Colonic mucosa (tissue), 4 donors: ENCODE measurements at regions not wholly inside any gene's neighbourhood (a gene's known extent, or its start where the extent isn't known, plus 50 kb on each side); places are given as distances from the start of the nearest gene placed in this dataset.

ENCODE experiments used
- DNase-seq: peaks from one replicate; pipeline ENCODE4 v3.0.0-alpha.2; 2020
- H3K27ac ChIP-seq: fragments of 200-600 bp; one replicate; pipeline ENCODE4 v1.8.0; 2021
- H3K27me3 ChIP-seq: fragments of 200-600 bp; one replicate; pipeline ENCODE4 v1.8.0; 2021
- H3K36me3 ChIP-seq: fragments of 200-600 bp; one replicate; pipeline ENCODE4 v1.8.0; 2021
- H3K4me1 ChIP-seq: fragments of 200-600 bp; one replicate; pipeline ENCODE4 v1.8.0; 2021; ENCODE audit warnings: mild to moderate bottlenecking
- H3K4me3 ChIP-seq: fragments of 200-600 bp; one replicate; pipeline ENCODE4 v1.8.0; 2021
- H3K9ac ChIP-seq, 2 donors: one replicate each; pipeline ENCODE4 v1.7.0; 2013; ENCODE audit warnings: control low read depth in 2 of 2, low read depth in 2 of 2, low read length in 2 of 2
- H3K9me3 ChIP-seq: fragments of 200-600 bp; one replicate; pipeline ENCODE4 v1.8.0; 2021
- intact Hi-C: fragments of 100-400 bp; cut with DNase I; formaldehyde crosslinking; loops from one replicate; pipeline ENCODE4 v1.14.1; 2022
- TF ChIP-seq, protein P1 (sequence below): fragments of 200-600 bp; IDR thresholded peaks from one replicate; pipeline ENCODE4 v1.8.0; 2022; ENCODE audit warnings: antibody characterized with exemption, mild to moderate bottlenecking
- donor health status: healthy.
- donor health status: DM: no; HTN: no; CAD: no.
- donor health status: DM: no; HTN: no; CAD: no.

GRCh38 chr4:138634915-138635314 lies 380.7 kb upstream of the NOCT start:
- intact Hi-C loops, result no loop called here
- TF ChIP-seq, protein P1, sequence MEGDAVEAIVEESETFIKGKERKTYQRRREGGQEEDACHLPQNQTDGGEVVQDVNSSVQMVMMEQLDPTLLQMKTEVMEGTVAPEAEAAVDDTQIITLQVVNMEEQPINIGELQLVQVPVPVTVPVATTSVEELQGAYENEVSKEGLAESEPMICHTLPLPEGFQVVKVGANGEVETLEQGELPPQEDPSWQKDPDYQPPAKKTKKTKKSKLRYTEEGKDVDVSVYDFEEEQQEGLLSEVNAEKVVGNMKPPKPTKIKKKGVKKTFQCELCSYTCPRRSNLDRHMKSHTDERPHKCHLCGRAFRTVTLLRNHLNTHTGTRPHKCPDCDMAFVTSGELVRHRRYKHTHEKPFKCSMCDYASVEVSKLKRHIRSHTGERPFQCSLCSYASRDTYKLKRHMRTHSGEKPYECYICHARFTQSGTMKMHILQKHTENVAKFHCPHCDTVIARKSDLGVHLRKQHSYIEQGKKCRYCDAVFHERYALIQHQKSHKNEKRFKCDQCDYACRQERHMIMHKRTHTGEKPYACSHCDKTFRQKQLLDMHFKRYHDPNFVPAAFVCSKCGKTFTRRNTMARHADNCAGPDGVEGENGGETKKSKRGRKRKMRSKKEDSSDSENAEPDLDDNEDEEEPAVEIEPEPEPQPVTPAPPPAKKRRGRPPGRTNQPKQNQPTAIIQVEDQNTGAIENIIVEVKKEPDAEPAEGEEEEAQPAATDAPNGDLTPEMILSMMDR, result no peak

DNA sequence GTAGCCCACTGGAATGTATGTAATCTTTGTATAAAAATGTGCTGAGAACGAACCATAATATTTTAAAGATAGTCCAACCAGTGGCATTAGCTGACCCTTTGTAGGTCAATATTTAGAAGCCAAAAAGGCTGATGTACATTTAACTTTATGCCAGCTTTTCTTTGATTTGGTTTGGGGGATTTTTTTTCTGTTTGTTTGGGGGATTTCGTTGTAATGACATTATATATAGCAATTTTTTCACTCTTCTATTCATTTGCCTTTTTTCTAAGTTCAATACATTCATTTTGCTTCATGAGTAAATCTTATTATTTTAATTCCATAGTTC lies 382.0 kb upstream of the NOCT start:
- intact Hi-C loops, result no loop called here
- Histone ChIP-seq H3K4me1 (no peaks in the 10 kb centered on the region), H3K9ac (no peak overlapping the region), H3K4me3 (no peak overlapping the region), H3K9me3 (no peaks in the 10 kb centered on the region), H3K27me3 (no peaks in the 10 kb centered on the region), H3K27ac (no peak overlapping the region), H3K36me3 (no peaks in the 10 kb centered on the region)
- no peak for DNase-seq
- TF ChIP-seq, protein P1, result no peak

More at GRCh38 chr4:138634915-138635314, 380.7 kb upstream of the NOCT start:
- DNase-seq, result no peak
- Histone ChIP-seq H3K9ac (no peak overlapping the region), H3K4me3 (no peak overlapping the region), H3K4me1 (no peaks in the 10 kb centered on the region), H3K27ac (no peak overlapping the region), H3K36me3 (no peaks in the 10 kb centered on the region), H3K27me3 (no peaks in the 10 kb centered on the region), H3K9me3 (no peaks in the 10 kb centered on the region)

DNA sequence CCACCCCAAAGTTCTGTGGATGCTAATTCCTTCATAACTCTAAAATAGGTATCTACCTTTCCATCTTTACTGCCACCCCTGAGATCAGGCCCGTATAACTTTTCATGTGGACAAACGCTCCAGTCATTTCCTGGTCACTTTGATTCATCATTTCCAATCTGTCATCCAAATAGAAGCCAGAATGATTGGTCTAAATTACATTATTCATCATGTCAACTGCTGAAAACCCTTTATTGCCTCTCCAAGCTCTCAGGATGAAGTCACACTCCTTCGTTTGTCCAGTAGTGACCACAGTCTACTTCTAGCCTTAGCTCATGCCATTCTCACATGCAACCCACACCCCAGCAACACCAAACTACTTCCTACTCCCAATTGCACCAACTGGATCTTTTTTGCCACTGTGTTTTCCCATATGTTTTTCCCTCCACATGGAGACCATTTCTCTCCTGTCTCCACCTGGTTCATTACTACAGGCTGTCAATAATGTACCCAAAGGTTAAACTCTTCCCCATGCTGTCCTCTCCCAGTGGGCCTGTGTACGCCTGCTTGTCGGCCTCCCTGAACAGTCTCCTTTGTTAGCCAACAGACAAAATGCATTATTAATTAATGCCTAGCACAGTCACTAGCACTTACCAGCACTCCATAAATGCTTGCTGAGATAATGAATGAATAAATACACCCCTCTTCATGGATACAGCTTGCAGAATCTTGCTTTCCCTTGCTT lies 382.6 kb upstream of the NOCT start:
- intact Hi-C loops, result no loop called here
- TF ChIP-seq, protein P1, result no peak
- Histone ChIP-seq H3K36me3 (no peaks in the 10 kb centered on the region), H3K27me3 (no peaks in the 10 kb centered on the region), H3K9ac (no peak overlapping the region), H3K4me3 (no peak overlapping the region), H3K27ac (no peak overlapping the region), H3K9me3 (no peaks in the 10 kb centered on the region), H3K4me1 (no peaks in the 10 kb centered on the region)
- no peak for DNase-seq

DNA sequence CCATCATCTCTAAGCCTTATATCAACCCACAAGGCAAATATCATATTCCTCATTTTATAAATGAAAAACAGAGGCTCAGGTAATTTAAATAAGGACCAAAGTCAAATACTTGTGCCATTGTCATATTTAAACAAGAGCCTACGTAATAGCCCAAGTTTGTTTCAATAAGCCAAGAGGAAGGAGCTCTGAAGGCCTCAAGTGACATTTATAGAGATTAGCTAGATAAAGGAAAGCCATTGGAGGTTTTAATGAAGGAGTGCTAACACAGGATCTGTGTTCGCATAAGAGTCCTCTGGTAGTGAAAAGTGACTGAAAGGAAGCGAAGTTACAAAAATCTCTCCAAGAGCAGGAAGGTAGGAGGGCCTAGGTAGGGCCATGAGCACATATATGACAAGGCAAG lies 384.9 kb upstream of the NOCT start:
- no peak overlapping the region for H3K9ac ChIP-seq
- no peaks in the 10 kb centered on the region for H3K27me3 ChIP-seq
- no peaks in the 10 kb centered on the region for H3K9me3 ChIP-seq
- H3K4me1 ChIP-seq, result no peaks in the 10 kb centered on the region
- intact Hi-C loops, result no loop called here
- H3K4me3 ChIP-seq, result no peak overlapping the region
- no peak overlapping the region for H3K27ac ChIP-seq
- TF ChIP-seq, protein P1, result no peak
- DNase-seq, result no peak
- H3K36me3 ChIP-seq, result no peaks in the 10 kb centered on the region

DNA sequence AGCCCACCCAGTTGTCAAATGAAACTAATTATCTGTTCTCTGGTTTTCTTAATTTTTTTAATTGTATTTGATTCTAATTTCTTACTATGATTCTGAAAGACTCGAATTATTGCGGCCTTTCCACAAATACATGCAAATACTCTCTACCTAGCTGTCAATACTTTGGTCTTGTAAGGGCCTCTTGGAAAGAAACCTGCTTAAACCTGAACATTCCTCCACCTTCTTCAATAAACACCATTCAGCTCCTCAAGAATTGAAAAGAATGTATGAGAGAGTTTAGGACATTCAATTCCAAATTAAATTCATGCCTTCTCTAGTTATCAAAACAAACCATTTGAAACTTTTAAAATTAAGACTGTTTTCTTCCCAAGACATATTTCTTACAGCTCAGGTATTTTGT lies 385.9 kb upstream of the NOCT start:
- H3K36me3 ChIP-seq, result no peaks in the 10 kb centered on the region
- no peaks in the 10 kb centered on the region for H3K27me3 ChIP-seq
- H3K9me3 ChIP-seq, result no peaks in the 10 kb centered on the region
- no peaks in the 10 kb centered on the region for H3K4me1 ChIP-seq
- intact Hi-C loops, result no loop called here
- no peak overlapping the region for H3K4me3 ChIP-seq
- H3K9ac ChIP-seq, result no peak overlapping the region
- H3K27ac ChIP-seq, result no peak overlapping the region
- DNase-seq, result no peak
- TF ChIP-seq, protein P1, result no peak
